Endothelial cell of umbilical vein (primary cell): ENCODE measurements at regions not wholly inside any gene's neighbourhood (a gene's known extent, or its start where the extent isn't known, plus 50 kb on each side); places are given as distances from the start of the nearest gene placed in this dataset.

ENCODE experiments used
- BruUV-seq: library from RNA; stranded (reverse); fragments of 400-500 nt; replicated peaks from 2 replicates; lab custom pipeline; 2021; lab: Mats Ljungman, UMichigan
- CTCF ChIA-PET: fragments of 300-600, 350-600 bp; sonication (Branson Sonifier 250); formaldehyde crosslinking; loops from one replicate; lab custom pipeline; 2021; ENCODE audit warnings: antibody characterized with exemption, inconsistent platforms; lab: Charles Lee
- POLR2A ChIA-PET: fragments of 300-600, 350-600 bp; sonication (Branson Sonifier 250); formaldehyde crosslinking; loops from one replicate; lab custom pipeline; 2021; ENCODE audit warnings: antibody characterized with exemption, inconsistent platforms; lab: Charles Lee
- DNase-seq: peaks from one replicate; pipeline ENCODE4 v3.0.0-alpha.2; 2011; ENCODE audit warnings: low read depth, low spot score
- FAIRE-seq: peaks from 2 replicates; lab custom pipeline; 2011; peaks lifted over from hg19 to GRCh38; lab: Jason Lieb, UNC
- H2AFZ ChIP-seq: 2 replicates; pipeline ENCODE4 v1.6.0; 2012; ENCODE audit warnings: low read depth, low read length, control low read depth, inconsistent platforms
- H3K27ac ChIP-seq: 2 replicates; pipeline ENCODE4 v1.5.1; 2011; ENCODE audit warnings: low read depth, mild to moderate bottlenecking, control low read depth, low read length, moderate library complexity; ENCODE audit not compliant: insufficient read depth
- H3K27me3 ChIP-seq, 2 experiments: 2 replicates each; pipeline versions ENCODE4 v1.6.0 to v1.6.1; 2011; ENCODE audit warnings: low read length in 2 of 2, mixed read lengths in 1 of 2; ENCODE audit not compliant: control insufficient read depth in 2 of 2, insufficient read depth in 2 of 2
- H3K36me3 ChIP-seq, 2 experiments: 2 replicates in 1 of 2; 3 replicates in 1 of 2; pipeline ENCODE4 v1.5.1; 2011; ENCODE audit warnings: low read length in 2 of 2, mild to moderate bottlenecking in 1 of 2, moderate library complexity in 1 of 2; ENCODE audit not compliant: control insufficient read depth in 2 of 2, insufficient read depth in 2 of 2; ENCODE audit errors: extremely low read depth in 1 of 2
- H3K4me1 ChIP-seq: 3 replicates; pipeline ENCODE4 v1.5.1; 2011; ENCODE audit warnings: mild to moderate bottlenecking, low read length; ENCODE audit not compliant: control insufficient read depth, insufficient read depth; ENCODE audit errors: extremely low read depth
- H3K4me2 ChIP-seq: 2 replicates; pipeline ENCODE4 v1.6.1; 2011; ENCODE audit warnings: low read length, control low read depth, mixed read lengths; ENCODE audit not compliant: insufficient read depth
- H3K4me3 ChIP-seq, 3 experiments: fragments of 200-600 bp in 1 of 3; sonication (generic), shearing (Covaris generic) in 1 of 3; replicated peaks in 1 of 3; 2 replicates each; pipeline ENCODE4 v1.5.1; 2011 to 2016; ENCODE audit warnings: control low read depth in 3 of 3, low read length in 3 of 3, mild to moderate bottlenecking in 2 of 3, inconsistent platforms in 1 of 3, low read depth in 1 of 3, moderate library complexity in 1 of 3; ENCODE audit not compliant: insufficient read depth in 1 of 3
- H3K79me2 ChIP-seq: 2 replicates; pipeline ENCODE4 v1.6.0; 2012; ENCODE audit warnings: low read length, inconsistent platforms; ENCODE audit not compliant: control insufficient read depth, insufficient read depth
- H3K9ac ChIP-seq: replicated peaks from 2 replicates; pipeline ENCODE3; 2011; ENCODE audit warnings: low read length, control low read depth; ENCODE audit not compliant: insufficient read depth; ENCODE audit errors: extremely low read depth
- H3K9me1 ChIP-seq: replicated peaks from 3 replicates; pipeline ENCODE4 v1.6.0; 2011; ENCODE audit warnings: mild to moderate bottlenecking, low read length; ENCODE audit not compliant: control insufficient read depth, insufficient read depth; ENCODE audit errors: extremely low read depth
- H3K9me3 ChIP-seq: replicated peaks from 2 replicates; pipeline ENCODE4 v1.5.1; 2012; ENCODE audit warnings: low read length, inconsistent platforms; ENCODE audit not compliant: control insufficient read depth, insufficient read depth
- H4K20me1 ChIP-seq: replicated peaks from 2 replicates; pipeline ENCODE3; 2011; ENCODE audit warnings: mild to moderate bottlenecking, low read length; ENCODE audit not compliant: control insufficient read depth, insufficient read depth; ENCODE audit errors: extremely low read depth
- CTCF ChIP-seq, 2 donors: IDR thresholded peaks; 1 replicate in 1 of 2; 2 replicates in 1 of 2; pipeline ENCODE4 v1.5.1; 2011; ENCODE audit warnings: low read length in 2 of 2, mild to moderate bottlenecking in 2 of 2, moderate library complexity in 2 of 2, control low read depth in 1 of 2, inconsistent platforms in 1 of 2, low read depth in 1 of 2; ENCODE audit not compliant: insufficient read depth in 1 of 2; ENCODE audit errors: extremely low read depth in 1 of 2
- EZH2 ChIP-seq: IDR thresholded peaks from 2 replicates; pipeline ENCODE4 v1.6.1; 2012; ENCODE audit warnings: borderline replicate concordance, low read depth, mild to moderate bottlenecking, moderate library complexity, low read length, inconsistent platforms; ENCODE audit not compliant: severe bottlenecking
- FOS ChIP-seq: IDR thresholded peaks from 2 replicates; pipeline ENCODE4 v1.6.1; 2011; ENCODE audit warnings: mild to moderate bottlenecking, low read length, moderate library complexity, borderline replicate concordance; ENCODE audit not compliant: insufficient read depth
- GATA2 ChIP-seq: IDR thresholded peaks from 2 replicates; pipeline ENCODE4 v1.7.0; 2011; ENCODE audit warnings: low read depth, mild to moderate bottlenecking, moderate library complexity, mixed read lengths, low read length; ENCODE audit not compliant: insufficient read length, insufficient read depth
- JUN ChIP-seq: IDR thresholded peaks from 2 replicates; pipeline ENCODE4 v1.6.1; 2011; ENCODE audit warnings: borderline replicate concordance, low read depth; ENCODE audit not compliant: insufficient read length, insufficient read depth
- MAX ChIP-seq: IDR thresholded peaks from 2 replicates; pipeline ENCODE4 v1.6.1; 2011; ENCODE audit not compliant: insufficient read depth, insufficient read length
- MYC ChIP-seq: IDR thresholded peaks from one replicate; pipeline ENCODE4 v1.6.1; 2011; ENCODE audit warnings: mild to moderate bottlenecking, low read depth, low read length
- POLR2A ChIP-seq: IDR thresholded peaks from 2 replicates; pipeline ENCODE4 v1.6.1; 2012; ENCODE audit warnings: low read depth, mild to moderate bottlenecking, control low read depth, low read length
- POLR2AphosphoS5 ChIP-seq: IDR thresholded peaks from 2 replicates; pipeline ENCODE4 v1.6.1; 2012; ENCODE audit warnings: low read depth, mild to moderate bottlenecking, control low read depth, low read length, moderate library complexity; ENCODE audit not compliant: insufficient read depth
- dilution Hi-C: fragments of 300-500 bp; cut with MboI; formaldehyde crosslinking; loops from one replicate; pipeline ENCODE4 v1.15.0; 2019; ENCODE audit warnings: low sequenced_read_pairs; ENCODE audit not compliant: extremely low pct_ligation_motif_present
- intact Hi-C: fragments of 100-400 bp; cut with micrococcal nuclease; formaldehyde crosslinking; loops from one replicate; pipeline ENCODE4 v1.10.0; 2022

- H3K4me1 ChIP-seq: no peaks in the 10 kb centered on the region
- no peak for FAIRE-seq
- no peaks in the 10 kb centered on the region for H3K27me3 ChIP-seq
- H3K9me3 ChIP-seq: no peaks in the 10 kb centered on the region
- no peak overlapping the region for H2AFZ ChIP-seq
- no peak for TF ChIP-seq JUN
- no peak for TF ChIP-seq POLR2AphosphoS5
- TF ChIP-seq FOS: no peak
- TF ChIP-seq MAX: no peak
- no peak for TF ChIP-seq EZH2
- no peak for TF ChIP-seq GATA2
- no peak for TF ChIP-seq MYC
- no peak for TF ChIP-seq POLR2A
- TF ChIP-seq CTCF (IDR thresholded peaks at IDR 0.05; ENCODE audit: extremely low read depth in 1 of 2, insufficient read depth in 1 of 2, low read depth in 1 of 2, low read length in 2 of 2): no peak
- H3K9me1 ChIP-seq: no peaks in the 10 kb centered on the region
- no peaks in the 10 kb centered on the region for H3K79me2 ChIP-seq
- no peak overlapping the region for H3K4me3 ChIP-seq
- intact Hi-C loops (no loop called here), dilution Hi-C loops (no loop called here)
- no TSS peak for BruUV-seq
- no peak overlapping the region for H3K4me2 ChIP-seq
- no peak overlapping the region for H3K27ac ChIP-seq
- H3K9ac ChIP-seq: no peak overlapping the region
- POLR2A ChIA-PET: no interaction called here
- DNase-seq: no peak
- no peaks in the 10 kb centered on the region for H3K36me3 ChIP-seq
- CTCF ChIA-PET: interaction anchor here (1.7 kb wide), 1 partner anchor 9 kb away, joined by 7 read pairs; no protein-coding TSS in a partner anchor
- no peaks in the 10 kb centered on the region for H4K20me1 ChIP-seq
These were observed 70.4 kb upstream of the GPR158 start for GRCh38 chr10:25104441-25104840.
